Stimulated activated effector memory CD8-positive, alpha-beta T cell treated with anti-CD3 and anti-CD28 coated beads, Interleukin-12 subunit alpha, Interleukin-12 subunit beta, amount 100 ng/mL, for 72 hours (primary cell): ENCODE measurements at regions not wholly inside any gene's neighbourhood (a gene's known extent, or its start where the extent isn't known, plus 50 kb on each side); places are given as distances from the start of the nearest gene placed in this dataset.
A peak's percentile ranks its signal among the peaks of the same experiment; 100 is the strongest.

Experiments used
- ATAC-seq: fragments of 150-1000 bp; cut with Tn5 transposase; 2 replicates; pipeline ENCODE4 v1.10.0; 2021
- DNase-seq, 2 donors: peaks; one replicate each; pipeline ENCODE4 v3.0.0; 2021 to 2022; ENCODE audit warnings: low spot score in 2 of 2
- H3K27ac Mint-ChIP-seq: one replicate; pipeline ENCODE4 v1.8.0; 2022; ENCODE audit warnings: mild to moderate bottlenecking, mixed read lengths
- H3K36me3 Mint-ChIP-seq: one replicate; pipeline ENCODE4 v1.8.0; 2022; ENCODE audit warnings: mild to moderate bottlenecking, mixed read lengths
- H3K4me1 Mint-ChIP-seq: one replicate; pipeline ENCODE4 v1.8.0; 2022; ENCODE audit warnings: mixed read lengths
- H3K4me3 Mint-ChIP-seq: one replicate; pipeline ENCODE4 v1.8.0; 2022; ENCODE audit warnings: mild to moderate bottlenecking, mixed read lengths
- H3K9me3 Mint-ChIP-seq: one replicate; pipeline ENCODE4 v1.8.0; 2022; ENCODE audit warnings: mixed read lengths

DNA sequence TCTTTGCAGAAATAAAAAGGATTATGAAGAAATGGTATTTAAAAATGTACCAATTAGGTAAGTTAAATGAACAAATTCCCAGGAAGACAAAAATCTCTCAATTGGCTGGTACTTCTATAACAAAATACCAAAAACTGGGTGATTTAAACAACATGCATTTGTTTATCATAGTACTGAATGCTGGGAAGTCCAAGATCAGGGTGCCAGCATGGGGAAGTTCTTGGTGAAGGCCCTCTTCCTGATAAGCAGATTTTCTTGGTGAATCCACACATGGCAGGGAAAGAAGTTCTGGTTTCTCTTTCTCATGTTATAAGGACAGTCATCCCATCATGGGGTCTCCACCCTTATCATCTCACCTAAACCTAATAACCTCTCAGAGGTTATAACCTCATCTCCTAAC is 271.6 kb upstream of the SETBP1 start:
- no peak for ATAC-seq
- H3K9me3 Mint-ChIP-seq, result no peaks in the 10 kb centered on the region
- no peak overlapping the region for H3K27ac Mint-ChIP-seq
- no peak for DNase-seq
- no peak overlapping the region for H3K4me3 Mint-ChIP-seq
- H3K4me1 Mint-ChIP-seq, result no peaks in the 10 kb centered on the region
- no peaks in the 10 kb centered on the region for H3K36me3 Mint-ChIP-seq

DNA sequence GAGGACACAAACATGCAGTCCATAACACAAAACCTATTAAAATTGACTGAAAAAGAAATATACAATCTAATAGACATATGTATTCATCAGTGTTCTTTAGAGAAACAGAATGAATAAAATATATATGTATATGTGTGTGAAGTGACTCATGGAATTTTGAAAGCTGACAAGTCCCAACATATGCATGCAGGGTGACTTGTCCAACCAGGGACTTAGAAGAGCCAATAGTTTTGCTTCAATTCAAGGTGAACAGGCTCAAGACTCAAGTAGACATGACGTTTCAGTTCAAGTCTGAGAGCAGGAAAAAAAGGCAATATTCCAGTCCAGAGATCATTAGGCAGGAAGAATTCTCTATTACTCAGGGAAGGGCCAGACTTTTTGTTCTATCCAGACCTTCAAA is 271.2 kb upstream of the SETBP1 start:
- no peak for ATAC-seq
- no peaks in the 10 kb centered on the region for H3K4me1 Mint-ChIP-seq
- H3K27ac Mint-ChIP-seq, result no peak overlapping the region
- no peaks in the 10 kb centered on the region for H3K9me3 Mint-ChIP-seq
- H3K36me3 Mint-ChIP-seq, result no peaks in the 10 kb centered on the region
- no peak for DNase-seq
- no peak overlapping the region for H3K4me3 Mint-ChIP-seq

DNA sequence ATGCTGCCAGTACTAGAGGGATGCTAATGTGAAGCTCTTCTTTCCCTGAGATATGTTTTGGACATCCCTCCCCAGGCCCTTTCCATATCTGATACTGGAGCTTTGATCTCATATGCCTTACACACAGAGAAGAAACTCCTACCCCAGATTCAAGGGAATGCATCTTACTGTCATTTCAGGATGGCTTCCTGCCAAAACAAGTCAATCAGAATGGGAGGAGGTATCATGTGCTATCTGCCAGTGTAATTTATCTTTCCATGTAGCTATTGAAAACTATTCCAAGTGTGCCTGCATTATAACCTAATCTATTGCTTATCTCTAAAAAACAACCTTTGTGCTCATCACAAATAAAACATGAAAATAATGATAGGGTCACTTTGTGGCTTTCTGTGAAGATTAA is 269.9 kb upstream of the SETBP1 start:
- DNase-seq, result no peak
- no peak for ATAC-seq
- Mint-ChIP-seq H3K4me3 (no peak overlapping the region), H3K9me3 (no peaks in the 10 kb centered on the region), H3K27ac (no peak overlapping the region), H3K4me1 (no peaks in the 10 kb centered on the region), H3K36me3 (no peaks in the 10 kb centered on the region)

DNA sequence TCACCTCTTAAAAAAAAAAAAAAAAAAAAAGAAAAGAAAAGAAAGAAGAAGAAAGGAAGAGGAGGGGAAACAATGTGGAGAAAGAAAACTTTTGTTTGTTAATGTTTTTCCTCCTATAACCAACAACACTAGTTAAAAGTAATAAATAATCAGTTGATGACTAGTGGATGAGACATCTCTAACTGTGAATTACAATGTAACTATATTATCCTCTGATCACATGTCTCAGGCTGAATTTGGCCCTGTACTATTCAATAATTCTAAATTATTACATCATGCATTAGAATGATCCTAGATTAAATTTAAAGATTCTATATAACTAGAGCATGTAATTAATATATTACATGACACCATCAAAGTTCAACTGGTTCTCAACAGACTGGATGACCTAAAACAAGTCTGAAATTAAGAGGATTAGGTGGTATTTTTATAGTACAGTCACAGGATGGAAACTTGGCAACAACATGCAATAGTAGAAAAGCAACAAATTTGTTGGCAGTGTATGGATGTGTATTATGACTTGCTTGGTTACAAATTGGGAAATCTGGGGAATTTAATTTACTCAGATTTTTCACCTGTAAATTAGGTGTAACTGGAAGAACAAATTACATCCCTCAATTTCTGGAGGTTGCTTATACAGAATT is 269.3 kb upstream of the SETBP1 start:
- H3K9me3 Mint-ChIP-seq, result no peaks in the 10 kb centered on the region
- no peak overlapping the region for H3K27ac Mint-ChIP-seq
- ATAC-seq (no peak), DNase-seq (no peak)
- no peaks in the 10 kb centered on the region for H3K4me1 Mint-ChIP-seq
- no peaks in the 10 kb centered on the region for H3K36me3 Mint-ChIP-seq
- H3K4me3 Mint-ChIP-seq, result no peak overlapping the region

DNA sequence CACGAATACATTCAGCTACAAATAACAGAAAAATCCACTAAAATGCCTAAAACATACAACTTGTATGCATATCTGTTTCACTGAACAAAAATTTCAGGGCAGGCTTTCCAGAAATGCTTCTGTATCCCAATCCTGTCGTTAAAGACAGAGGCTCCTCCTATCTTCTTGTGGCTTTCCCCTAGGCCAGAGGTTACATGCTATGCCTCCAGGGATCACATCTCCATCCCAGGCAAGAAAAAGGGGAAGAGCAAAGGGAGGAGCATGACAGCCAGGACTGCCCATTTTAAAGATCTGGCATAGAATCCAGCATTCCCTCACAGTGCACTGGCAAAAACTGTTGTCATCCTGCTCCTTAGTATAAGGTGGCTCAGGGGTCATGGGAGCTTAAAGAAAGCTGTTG is 268.7 kb upstream of the SETBP1 start:
- ATAC-seq, result no peak
- no peak overlapping the region for H3K27ac Mint-ChIP-seq
- no peaks in the 10 kb centered on the region for H3K4me1 Mint-ChIP-seq
- no peaks in the 10 kb centered on the region for H3K36me3 Mint-ChIP-seq
- no peak for DNase-seq
- no peaks in the 10 kb centered on the region for H3K9me3 Mint-ChIP-seq
- no peak overlapping the region for H3K4me3 Mint-ChIP-seq

DNA sequence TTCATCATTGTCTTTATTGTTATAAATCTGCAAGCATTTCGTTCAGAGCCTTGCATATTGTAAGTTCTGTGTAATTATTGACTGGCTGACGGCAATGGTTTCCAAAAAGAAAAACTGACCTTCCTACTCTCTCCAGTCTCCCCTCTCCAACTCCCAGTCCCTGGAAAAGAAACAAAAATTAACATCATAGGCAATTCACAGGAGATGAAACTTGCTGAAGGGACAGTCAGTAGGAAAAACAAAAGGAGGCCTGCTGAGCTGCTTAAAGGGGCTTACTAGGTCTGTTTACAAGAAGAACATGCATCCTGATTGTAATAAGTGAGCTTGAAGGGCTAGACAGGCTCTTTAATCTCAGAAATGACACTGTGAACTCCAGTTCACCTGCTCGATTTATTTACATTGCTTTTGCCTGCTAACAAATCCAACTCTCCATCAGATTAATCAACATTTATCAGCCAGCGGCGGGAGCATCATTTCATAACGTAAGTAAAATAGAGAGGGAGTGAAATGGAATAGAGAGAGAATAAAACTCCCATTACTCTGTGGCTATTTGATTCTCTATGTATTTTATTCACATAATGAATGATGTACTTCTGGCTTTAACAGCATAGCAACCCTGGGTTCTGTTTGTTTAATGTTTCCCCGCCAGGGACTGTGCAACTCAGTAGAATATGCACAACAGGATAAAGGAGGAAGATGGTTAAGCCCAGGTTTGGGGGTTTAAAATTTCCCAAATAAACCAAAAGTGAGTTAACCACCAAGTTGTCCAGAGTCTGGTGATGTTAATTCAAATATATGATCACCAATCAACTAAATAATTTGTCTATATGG is 256.7 kb upstream of the SETBP1 start:
- no peak for DNase-seq
- no peak for ATAC-seq
- Mint-ChIP-seq H3K4me3 (no peak overlapping the region), H3K27ac (no peak overlapping the region), H3K9me3 (peaks cover 6% of the 10 kb centered on the region), H3K36me3 (no peaks in the 10 kb centered on the region), H3K4me1 (no peaks in the 10 kb centered on the region)

DNA sequence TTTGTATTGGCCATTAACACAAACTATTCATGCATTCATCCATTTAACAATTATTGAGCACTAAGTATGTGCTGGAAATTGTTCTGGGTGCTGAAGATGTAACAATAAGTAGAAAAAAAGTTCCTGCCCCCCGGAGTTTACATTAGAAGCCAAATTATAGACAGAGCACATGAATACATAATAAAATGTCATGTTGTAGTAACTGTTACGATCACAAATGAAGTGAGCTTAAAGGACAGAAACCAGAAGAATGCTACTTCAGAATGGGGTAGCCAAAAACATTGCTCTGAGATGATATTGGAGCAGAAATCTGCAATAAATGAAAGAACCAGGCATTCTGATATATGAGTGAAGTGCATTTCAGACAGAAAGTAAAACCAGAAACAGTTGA is 256.0 kb upstream of the SETBP1 start:
- Mint-ChIP-seq H3K4me1 (no peaks in the 10 kb centered on the region), H3K36me3 (no peaks in the 10 kb centered on the region), H3K27ac (no peak overlapping the region), H3K9me3 (peaks cover 2% of the 10 kb centered on the region), H3K4me3 (no peak overlapping the region)
- DNase-seq (no peak), ATAC-seq (no peak)

DNA sequence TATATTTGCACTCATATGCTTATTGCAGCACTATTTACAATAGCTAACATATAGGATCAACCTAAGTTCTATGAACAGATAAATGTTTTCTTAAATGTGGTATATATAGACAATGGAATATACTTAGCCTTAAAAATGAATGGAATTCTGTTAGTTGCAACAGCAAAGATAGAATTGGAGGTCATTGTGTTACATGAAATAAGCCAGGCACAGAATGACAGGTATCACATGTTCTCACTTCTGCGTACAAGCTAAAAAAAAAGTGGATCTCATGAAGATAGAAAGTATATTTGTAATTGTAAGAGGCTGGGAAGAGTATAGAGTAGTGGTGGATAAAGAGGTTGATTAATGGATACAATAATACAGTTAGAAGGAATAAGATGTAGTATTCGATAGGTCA is 255.5 kb upstream of the SETBP1 start:
- H3K4me3 Mint-ChIP-seq, result no peak overlapping the region
- H3K4me1 Mint-ChIP-seq, result no peaks in the 10 kb centered on the region
- H3K36me3 Mint-ChIP-seq, result no peaks in the 10 kb centered on the region
- H3K27ac Mint-ChIP-seq, result no peak overlapping the region
- no peak for ATAC-seq
- H3K9me3 Mint-ChIP-seq, result peaks cover 2% of the 10 kb centered on the region
- DNase-seq, result no peak

DNA sequence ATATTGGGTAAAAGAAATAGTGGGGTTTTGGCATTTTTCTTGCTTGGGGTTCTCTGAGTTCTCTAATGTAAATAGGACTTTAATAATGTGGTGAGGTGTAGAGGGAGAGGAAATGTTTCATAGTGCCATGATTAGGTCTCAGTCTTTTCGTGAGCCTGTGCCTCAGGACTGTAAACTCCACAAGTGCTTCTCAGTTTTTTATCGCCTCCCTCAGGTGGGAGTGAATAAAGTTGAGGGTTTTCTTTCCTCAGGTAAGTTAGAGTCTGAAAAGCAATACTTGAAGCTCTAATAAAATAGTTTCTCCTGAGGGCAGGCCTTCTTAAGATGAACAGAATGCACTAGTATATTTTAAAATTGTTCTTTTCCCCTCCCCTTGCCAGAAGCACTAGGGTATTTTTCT is 243.1 kb upstream of the SETBP1 start:
- DNase-seq (no peak), ATAC-seq (no peak)
- Mint-ChIP-seq H3K36me3 (no peaks in the 10 kb centered on the region), H3K4me3 (no peak overlapping the region), H3K9me3 (peaks cover 11% of the 10 kb centered on the region), H3K27ac (no peak overlapping the region), H3K4me1 (no peaks in the 10 kb centered on the region)

DNA sequence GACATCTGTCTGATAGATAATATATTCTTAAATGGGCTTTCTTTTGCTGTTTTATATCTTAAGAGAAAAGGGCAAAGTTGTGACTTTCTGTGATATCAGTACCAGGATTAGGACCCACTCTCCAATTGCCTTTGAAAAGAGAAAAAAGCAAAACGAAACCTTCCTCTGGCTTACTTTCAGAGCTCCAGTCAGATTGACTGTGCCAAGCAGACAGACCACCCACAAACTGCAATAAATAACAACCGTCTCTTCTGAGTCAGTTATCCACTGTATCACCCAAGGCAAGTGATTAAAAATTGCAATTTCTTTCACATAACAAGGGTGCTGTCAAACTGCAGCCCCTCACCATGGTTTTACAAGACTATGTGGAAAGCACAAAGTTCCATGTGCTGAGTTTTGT is 230.5 kb upstream of the SETBP1 start:
- Mint-ChIP-seq H3K4me1 (no peaks in the 10 kb centered on the region), H3K27ac (no peak overlapping the region), H3K36me3 (no peaks in the 10 kb centered on the region), H3K4me3 (no peak overlapping the region), H3K9me3 (peaks cover 3% of the 10 kb centered on the region)
- ATAC-seq (no peak), DNase-seq (no peak)

DNA sequence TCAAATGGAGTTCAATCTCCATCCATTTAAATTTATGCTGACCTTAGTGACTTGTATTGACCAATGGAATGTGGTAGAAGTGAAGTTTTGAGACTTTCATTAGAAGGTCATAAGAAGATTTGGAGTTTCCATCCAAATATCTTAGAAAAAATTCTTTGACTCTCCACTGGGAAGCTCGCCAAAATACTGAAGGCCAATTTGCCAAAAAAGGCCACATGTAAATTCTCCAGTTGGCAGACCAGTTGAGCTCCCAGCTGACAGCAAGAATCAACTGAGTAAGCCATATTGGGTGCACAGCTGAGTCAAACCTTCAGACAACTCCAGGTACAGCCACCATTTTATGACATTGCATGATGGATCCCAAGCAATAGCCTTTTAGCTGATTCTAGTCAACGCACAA is 228.3 kb upstream of the SETBP1 start:
- Mint-ChIP-seq H3K36me3 (no peaks in the 10 kb centered on the region), H3K4me1 (no peaks in the 10 kb centered on the region), H3K9me3 (peaks cover 3% of the 10 kb centered on the region), H3K27ac (no peak overlapping the region), H3K4me3 (no peak overlapping the region)
- ATAC-seq, result no peak
- DNase-seq, result no peak

DNA sequence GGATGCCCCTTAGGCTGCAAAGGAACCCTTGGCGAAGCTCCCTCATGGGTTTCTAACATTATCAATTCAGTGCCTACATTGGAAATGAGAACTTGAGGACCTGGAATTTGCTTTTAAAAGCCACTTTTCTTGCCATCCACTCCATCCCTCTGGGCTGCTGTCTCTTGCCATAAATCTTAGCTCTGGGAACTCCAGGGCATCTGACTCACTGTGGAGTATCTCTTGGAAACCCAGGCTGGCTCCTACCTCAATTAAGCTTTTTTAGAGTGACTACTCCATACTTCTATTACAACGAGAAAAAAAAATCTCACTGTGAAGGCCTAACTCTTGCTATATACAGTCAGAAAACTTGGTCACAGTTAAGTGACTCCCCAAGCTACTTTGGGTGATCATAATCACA is 227.2 kb upstream of the SETBP1 start:
- Mint-ChIP-seq H3K9me3 (peaks cover 3% of the 10 kb centered on the region), H3K27ac (no peak overlapping the region), H3K4me1 (no peaks in the 10 kb centered on the region), H3K36me3 (no peaks in the 10 kb centered on the region), H3K4me3 (no peak overlapping the region)
- DNase-seq, result no peak
- no peak for ATAC-seq

DNA sequence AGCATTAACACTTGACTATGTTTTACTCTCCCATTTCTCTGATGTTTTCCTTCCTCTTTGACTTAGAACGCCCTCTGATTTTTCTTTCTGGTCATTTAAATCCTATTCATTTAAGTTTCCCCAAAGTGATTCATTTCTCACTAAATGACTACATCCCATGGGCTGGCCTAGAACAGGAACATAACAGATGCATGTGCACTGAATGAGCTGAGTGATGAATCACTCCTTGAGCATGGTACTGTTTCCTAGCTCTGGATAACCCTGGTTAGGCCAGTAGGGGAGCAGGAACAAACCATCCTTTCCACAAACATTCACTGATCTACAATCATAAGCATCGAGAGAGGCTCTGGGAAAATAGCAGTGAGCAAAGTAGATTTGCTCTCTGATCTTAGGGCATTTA is 221.9 kb upstream of the SETBP1 start:
- H3K4me3 Mint-ChIP-seq, result no peak overlapping the region
- DNase-seq, result no peak

DNA sequence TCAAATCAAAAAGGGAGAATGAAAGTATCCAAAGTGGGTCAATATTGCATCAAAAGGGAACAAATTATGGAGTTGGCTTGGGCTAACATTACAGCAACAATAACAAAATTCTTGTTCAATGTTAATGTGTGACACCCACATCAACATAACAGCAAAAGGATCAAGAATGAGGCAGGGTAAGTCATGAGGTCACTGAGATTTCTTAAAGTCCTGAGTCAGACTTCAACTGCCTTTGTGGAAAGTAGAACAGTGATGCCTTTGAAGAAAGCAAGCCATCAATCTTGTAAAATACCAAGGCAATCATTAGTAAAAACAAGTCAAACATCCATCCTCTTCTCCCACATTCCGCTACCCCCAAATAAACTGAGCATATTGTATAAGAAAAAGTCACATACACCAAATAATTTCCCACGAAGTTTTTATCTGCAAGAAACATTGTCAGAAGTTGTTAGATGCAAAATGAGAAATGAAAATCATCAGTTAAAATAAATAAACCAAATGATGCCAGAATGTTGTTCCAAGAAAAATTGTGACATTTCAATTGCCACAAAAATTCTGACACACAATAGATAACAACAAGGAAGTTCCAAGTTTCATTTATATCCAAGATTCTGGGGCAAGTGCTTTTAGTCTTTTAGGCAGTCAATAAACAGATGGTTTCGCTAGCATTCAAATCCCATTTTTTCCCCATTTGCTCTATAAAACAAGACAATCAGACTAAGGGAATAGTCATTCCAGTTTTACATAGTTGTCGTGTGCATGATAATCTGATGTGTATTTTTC is 216.1 kb upstream of the SETBP1 start:
- Mint-ChIP-seq H3K27ac (no peak overlapping the region), H3K36me3 (no peaks in the 10 kb centered on the region), H3K4me3 (no peak overlapping the region), H3K4me1 (no peaks in the 10 kb centered on the region), H3K9me3 (peaks cover 4% of the 10 kb centered on the region)
- ATAC-seq (no peak), DNase-seq (no peak)

More for the DNA sequence above, 221.9 kb upstream of the SETBP1 start:
- no peaks in the 10 kb centered on the region for H3K9me3 Mint-ChIP-seq
- H3K27ac Mint-ChIP-seq, result no peak overlapping the region
- peak; percentile 97 for ATAC-seq
- no peaks in the 10 kb centered on the region for H3K36me3 Mint-ChIP-seq
- no peaks in the 10 kb centered on the region for H3K4me1 Mint-ChIP-seq

DNA sequence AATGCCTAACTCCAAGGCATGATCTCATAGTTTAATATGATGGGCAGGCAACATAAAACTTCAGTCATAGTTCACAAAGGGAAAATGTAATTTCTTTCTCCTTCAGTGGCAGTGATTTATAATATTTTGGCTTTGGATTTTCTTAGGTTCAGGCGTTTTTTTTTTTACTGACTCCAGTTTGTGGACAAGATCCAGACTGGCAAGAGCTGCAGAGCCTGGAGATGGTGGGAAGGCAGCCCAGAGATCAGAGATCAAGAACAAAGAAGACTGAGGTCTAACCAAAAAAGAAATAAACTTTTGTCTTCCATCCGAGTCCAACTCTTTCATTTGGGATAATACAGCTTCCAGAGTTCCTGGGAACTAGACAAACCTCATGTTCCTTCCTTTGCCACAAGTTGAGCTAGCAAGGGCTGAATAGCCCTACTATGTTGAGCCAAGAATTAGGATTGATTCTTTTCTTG is 215.3 kb upstream of the SETBP1 start:
- H3K27ac Mint-ChIP-seq, result no peak overlapping the region
- peaks cover 4% of the 10 kb centered on the region for H3K9me3 Mint-ChIP-seq
- H3K4me3 Mint-ChIP-seq, result no peak overlapping the region
- DNase-seq (no peak), ATAC-seq (no peak)
- no peaks in the 10 kb centered on the region for H3K4me1 Mint-ChIP-seq
- no peaks in the 10 kb centered on the region for H3K36me3 Mint-ChIP-seq

DNA sequence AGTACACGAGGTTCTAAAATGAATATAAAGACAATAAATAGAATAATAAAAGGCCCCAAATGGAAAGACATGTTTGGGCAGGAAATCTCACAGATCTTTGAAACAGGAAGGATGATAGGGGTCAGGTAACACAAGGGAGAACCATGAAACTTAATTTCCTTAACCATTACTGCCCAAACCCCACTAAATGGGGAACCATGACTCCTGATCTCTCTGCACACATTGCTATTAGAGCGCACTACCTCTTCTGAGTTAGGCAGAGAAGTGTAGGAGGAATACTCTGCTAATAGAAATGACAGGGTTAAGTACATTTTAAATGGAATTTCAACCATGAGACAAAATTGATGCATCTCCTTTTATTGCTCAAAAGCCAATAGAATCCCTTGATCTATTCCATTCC is 213.7 kb upstream of the SETBP1 start:
- H3K36me3 Mint-ChIP-seq, result no peaks in the 10 kb centered on the region
- DNase-seq (no peak), ATAC-seq (no peak)
- peaks cover 4% of the 10 kb centered on the region for H3K9me3 Mint-ChIP-seq
- H3K4me1 Mint-ChIP-seq, result no peaks in the 10 kb centered on the region
- H3K27ac Mint-ChIP-seq, result no peak overlapping the region
- no peak overlapping the region for H3K4me3 Mint-ChIP-seq
